ENCODE measurements at regions not wholly inside any gene's neighbourhood (a gene's known extent, or its start where the extent isn't known, plus 50 kb on each side); places are given as distances from the start of the nearest gene placed in this dataset.
A peak's percentile ranks its signal among the peaks of the same experiment; 100 is the strongest.

DNA sequence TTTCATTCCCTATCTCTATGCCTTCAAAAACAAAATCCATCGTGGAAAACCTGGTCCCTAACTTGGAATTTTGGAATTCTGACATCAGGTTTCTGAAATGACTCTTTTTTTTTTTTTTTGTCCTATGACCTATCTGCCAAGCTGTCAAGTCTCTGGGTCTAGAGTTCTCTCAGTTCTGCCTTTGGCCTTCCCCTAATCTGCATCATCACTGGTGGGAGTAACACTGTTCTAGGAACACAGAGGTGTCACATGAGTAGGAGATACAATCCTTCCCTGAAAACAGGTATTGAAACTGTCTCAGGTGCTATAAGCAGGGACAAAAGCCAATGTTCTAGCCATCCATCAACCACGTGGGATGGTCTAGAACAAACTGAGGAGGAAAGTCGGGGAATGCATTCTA, 142.0 kb upstream of the ATP1B1 start:
- no peak for DNase-seq (ENCODE audit: low spot score)

GRCh38 chr1:168966217-168966616, 140.3 kb upstream of the ATP1B1 start:
- DNase-seq (ENCODE audit: low spot score), result no peak

GRCh38 chr1:168966636-168967035, 139.9 kb upstream of the ATP1B1 start:
- no peak for DNase-seq (ENCODE audit: low spot score)

DNA sequence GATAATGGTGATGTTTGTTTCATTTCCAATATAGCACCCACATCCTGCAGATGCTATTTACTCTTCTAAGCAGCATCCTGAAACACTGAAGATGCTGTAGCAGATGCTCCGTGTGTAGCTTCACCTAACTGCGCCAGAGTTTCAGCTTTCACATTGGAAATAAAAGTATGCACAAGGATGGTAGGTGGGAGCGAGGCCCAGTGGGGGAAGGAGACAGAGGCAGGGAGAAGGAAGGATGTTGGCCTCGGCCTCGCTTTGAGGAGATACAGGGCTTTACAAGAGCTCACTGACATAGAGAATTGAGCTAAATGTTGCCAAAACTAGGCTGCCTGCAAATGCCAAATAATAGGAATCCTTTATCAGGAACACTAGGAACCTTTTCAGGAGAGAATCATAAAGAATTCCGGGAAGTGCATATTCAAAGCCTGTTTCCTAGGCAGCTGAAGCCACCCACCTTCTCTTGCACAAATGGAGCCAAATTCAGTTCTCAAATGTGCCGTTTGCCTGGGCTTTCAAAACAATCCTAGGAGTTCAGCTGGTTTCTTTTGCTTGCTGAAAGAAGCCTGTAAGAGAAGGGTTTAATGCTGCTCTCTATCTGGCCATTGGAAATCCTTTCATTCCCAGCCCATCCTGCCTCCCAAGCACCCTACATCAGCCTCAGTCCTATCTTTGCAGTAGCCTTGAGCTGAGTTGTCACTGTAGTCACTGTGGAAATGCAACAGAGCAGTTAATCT, 135.4 kb upstream of the ATP1B1 start:
- DNase-seq (ENCODE audit: low spot score), result no peak

DNA sequence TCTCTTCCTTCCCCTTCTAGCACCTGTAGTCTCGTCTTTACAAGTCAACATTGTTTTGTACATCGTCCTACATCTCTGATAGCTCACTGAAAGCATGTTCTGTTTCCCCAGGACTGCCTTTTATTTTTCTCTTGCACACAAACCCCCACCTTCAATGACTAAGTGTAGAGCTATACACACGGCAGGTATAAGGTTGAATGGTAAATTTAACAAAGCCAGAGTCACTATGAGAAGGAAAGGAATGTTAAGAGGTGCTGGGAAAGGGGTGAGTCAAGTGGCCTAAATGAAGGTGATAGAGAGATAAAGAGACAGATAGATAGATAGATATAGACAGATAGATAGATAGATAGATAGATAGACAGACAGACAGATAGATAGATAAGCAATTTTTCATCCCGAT, 134.3 kb upstream of the ATP1B1 start:
- no peak for DNase-seq (ENCODE audit: low spot score)

DNA sequence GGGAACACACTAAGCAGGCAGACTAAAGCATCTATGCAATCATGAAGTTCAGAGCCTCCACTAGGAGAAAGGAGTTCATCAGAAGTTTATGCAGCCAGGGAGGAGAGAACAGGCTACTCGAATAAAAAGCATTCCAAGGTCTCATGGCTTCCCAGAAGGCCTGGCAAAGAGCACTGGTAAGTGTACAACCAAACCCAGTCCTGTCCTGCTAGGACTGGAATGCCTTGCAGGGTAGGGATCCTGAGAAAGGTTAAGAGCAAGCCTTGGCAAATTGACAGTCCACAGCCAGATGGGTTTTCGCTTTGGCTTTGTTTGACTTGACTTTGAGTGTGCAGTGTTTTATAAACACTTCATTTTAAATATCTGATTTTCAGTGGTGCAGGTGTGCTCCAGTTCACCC, 133.6 kb upstream of the ATP1B1 start:
- DNase-seq (ENCODE audit: low spot score), result no peak

DNA sequence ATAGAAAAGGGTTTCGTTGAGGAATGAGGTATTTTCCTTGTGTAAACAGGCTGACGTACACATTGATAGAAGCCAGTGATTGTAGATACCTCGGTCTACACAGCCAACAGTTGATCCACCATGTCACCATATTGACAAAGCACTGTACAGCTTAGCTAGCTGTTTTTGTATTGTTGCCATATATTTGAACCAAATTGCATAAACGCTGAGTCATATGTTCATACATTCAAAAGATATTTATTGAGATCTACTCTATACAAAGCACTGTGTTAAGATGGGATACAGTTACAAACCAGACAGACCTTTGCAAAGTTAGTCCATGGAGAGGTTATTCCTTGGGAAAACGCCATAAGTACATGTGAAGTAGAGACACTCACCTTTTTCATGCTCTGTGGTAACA, 132.4 kb upstream of the ATP1B1 start:
- no peak for DNase-seq (ENCODE audit: low spot score)

GRCh38 chr1:168974611-168975010, 131.9 kb upstream of the ATP1B1 start:
- no peak for DNase-seq (ENCODE audit: low spot score)

- DNase-seq (ENCODE audit: low spot score), result no peak
Measured at GRCh38 chr1:168976267-168976666, 130.2 kb upstream of the ATP1B1 start.

DNA sequence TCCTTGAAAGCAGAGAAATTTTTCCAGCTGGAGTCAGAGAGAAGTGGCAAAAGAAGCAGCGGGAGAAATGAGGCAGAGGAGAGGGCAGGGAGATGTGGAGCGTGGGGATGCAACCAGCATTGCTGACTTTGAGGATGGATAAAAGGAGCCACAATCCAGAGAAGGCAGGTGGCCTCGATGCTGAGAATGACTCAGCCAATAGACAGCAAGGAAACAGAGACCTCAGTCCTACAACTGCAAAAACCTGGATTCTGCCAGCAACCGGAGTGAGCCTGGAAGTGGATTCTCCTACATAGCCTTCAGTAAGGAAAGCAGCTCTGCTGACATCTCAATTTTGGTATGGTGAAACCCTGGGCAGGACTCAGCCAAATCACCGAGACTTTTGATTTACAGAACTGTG, 128.9 kb upstream of the ATP1B1 start:
- no peak for DNase-seq (ENCODE audit: low spot score)

- no peak for DNase-seq (ENCODE audit: low spot score)
Measured at GRCh38 chr1:168979276-168979675, 127.2 kb upstream of the ATP1B1 start.

GRCh38 chr1:168980180-168980579, 126.3 kb upstream of the ATP1B1 start:
- no peak for DNase-seq (ENCODE audit: low spot score)

DNA sequence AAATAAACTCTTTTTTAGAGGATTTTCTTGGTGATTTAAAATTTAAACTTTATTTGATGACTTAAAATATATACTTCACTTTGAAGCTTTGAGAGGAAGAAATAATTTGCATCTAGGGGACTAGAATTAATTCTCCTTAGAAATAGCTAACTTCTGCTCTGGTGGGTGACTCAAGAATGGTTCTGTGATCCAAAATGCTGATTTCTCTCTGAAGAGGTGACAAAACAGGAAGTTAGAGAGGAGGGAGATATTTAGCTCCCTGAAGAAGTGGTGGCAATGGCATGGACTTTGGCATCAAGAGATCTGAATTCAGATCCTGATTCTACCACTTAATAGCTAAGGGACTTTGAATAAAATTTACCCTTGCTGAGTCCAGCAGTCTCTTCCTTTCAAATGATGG, 125.8 kb upstream of the ATP1B1 start:
- no peak for DNase-seq (ENCODE audit: low spot score)

DNA sequence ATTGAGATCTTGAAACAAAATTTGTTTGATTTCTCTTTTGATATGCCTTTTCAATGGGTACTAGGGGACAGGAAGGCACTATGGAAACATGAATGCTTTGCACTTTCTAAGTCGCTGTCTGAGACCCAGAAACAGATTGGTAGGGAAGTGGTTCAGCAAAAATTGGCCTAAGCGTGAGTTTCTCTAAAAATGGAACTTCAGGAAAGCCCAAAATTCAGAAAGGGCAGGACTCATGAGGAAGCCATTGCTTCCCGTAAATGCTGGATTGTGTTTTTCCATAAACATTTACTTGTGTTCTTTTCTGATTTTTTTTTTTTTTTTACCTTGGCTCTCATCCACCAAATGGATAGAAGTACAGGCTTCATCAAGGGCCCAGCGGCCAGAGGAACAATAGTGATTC, 123.7 kb upstream of the ATP1B1 start:
- DNase-seq (ENCODE audit: low spot score), result no peak

DNA sequence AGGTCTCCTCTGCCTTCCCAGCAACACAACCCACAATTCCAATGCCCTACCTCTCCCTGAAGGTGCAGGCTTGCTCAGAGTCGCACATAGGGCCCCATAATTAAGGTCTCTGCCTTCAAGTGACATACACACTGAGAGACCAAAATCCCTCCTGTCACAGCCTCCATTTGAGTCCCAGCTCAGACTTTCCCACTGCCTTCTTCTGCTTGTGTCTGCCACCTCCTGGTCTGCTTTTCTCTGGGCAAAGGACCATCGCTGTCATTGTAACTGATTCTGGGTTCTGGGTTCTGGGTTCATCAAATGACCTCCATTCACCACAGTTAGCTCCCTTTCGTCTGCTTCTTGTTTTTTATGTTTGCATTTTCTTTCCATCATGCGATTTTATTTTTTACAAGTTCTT, 119.2 kb upstream of the ATP1B1 start:
- no peak for DNase-seq (ENCODE audit: low spot score)

DNA sequence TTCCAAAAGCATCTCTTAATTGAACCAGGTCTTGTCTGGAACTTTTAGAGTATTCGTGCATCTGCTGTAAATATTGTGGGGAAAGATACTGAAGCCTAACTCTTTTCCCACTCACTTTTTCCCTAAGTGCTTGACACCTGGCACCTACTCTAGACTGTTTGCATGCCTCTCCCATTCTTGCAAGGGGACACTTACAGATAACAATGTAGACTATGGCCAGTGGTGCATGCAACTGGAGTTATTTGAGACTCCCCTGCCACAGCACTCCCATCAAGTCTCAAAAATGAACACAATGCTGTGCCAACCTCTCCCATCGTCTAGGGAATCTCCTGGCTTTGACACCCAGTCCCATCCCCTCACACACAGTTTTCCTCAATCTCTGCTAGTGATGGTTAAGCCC, 118.6 kb upstream of the ATP1B1 start:
- DNase-seq (ENCODE audit: low spot score), result no peak

DNA sequence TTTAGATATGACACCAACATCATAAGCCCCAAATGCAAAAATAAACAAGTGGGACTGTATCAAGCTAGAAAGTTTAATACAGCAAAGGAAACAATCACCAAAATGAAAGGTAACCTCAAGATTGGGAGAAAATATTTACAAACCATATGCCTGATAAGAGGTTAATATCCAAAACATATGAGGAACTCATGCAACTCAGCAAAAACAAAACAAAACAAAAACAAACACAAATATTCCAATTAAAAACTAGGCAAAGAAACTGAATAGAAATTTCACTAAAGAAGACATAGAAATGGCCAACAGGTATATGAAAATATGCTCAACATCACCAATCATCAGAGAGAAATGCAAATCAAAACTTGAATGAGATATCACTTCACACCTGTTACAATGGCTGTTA, 116.5 kb upstream of the ATP1B1 start:
- DNase-seq (ENCODE audit: low spot score), result no peak

GRCh38 chr1:168991667-168992475, 114.6 kb upstream of the ATP1B1 start:
- no peak for DNase-seq (ENCODE audit: low spot score)

DNA sequence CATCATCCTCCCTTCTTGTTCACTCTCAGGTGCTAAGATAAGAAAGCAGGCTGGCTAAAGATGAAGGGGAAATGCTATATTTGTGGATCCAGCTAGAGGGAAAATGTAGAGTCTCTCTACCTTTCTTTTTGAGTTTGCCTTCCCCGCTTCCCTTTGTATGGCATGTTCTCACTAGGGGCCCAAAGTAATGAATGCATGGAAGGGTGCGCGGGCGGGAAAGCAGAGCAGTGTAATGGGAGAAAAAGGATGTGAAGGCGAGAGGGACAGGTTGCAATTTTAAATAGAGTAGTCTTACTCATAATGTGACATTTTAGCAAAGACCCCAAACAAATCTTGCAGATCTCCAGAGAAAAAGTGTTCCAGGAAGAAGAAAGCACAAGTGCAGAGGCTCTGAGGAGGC, 105.1 kb upstream of the ATP1B1 start:
- no peak for DNase-seq (ENCODE audit: low spot score)

GRCh38 chr1:169003864-169004516, 102.5 kb upstream of the ATP1B1 start:
- peak; percentile 47 for DNase-seq (ENCODE audit: low spot score)

GRCh38 chr1:169005776-169006175, 100.7 kb upstream of the ATP1B1 start:
- DNase-seq (ENCODE audit: low spot score), result no peak

DNA sequence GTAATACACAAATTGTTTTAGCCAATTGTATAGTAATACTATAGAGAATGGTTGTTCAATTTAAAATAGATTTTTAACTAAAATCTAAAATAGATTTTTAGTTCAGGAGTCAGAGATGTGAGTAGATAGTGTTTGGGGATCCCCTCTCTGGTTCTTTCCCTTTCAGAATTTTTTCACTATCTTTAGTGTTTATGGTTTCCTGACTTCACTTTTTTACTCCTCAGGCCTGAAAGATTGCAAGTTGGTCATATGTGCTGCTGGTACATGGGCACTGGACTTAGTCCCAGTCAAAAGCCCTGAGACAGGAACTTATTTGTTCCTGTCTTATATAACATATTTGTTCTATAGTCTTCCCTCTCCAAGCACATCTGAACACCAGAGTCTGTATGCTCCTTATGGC, 96.8 kb upstream of the ATP1B1 start:
- no peak for DNase-seq (ENCODE audit: low spot score)

- no peak for DNase-seq (ENCODE audit: low spot score)
Measured at GRCh38 chr1:169012416-169012815, 94.1 kb upstream of the ATP1B1 start.
